ENCODE measurements at regions not wholly inside any gene's neighbourhood (a gene's known extent, or its start where the extent isn't known, plus 50 kb on each side); places are given as distances from the start of the nearest gene placed in this dataset.
"Not testable (repeated sequence)": the region's sequence is repeated elsewhere in the genome, so short reads cannot be mapped to it uniquely, and the experiment has no call there.

DNA sequence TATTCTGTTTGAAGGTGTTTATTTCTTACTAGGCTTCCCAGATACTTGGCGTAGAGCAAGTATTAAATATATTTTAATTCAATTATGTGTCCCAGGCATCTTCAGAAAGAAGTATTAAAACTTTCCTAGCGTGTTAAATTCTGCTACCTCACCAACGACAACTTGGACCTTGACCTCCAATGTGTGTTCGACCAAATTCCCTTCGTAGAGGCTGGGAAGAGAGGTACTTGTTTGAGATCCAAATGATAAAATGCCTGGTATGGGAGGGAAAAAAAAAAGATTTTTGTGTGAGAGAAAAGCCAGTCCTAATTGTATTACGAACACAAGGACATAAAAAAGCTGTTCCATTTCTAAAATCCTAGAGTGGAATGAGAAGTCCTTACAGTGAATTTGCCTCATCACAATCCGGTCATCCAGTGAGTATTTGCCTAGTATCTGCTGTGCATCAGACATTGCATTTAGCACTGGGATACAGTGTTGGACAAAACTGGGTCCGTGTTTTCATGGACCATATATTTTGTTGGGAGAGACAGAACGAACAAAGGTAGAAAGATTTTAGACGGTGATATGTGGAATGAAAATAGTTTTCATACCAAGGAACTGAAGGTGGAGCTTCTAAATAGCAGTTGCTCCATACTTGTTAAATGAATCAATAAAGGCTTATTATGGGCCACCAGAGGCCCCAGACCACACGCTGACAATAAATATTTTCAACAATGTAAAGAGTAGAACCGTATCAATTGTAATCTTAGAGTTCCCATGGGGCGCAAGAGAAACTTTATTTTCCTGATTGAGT, 103.1 kb downstream of the KIF4B start:
- DNase-seq (ENCODE audit: low spot score), result no peak

DNA sequence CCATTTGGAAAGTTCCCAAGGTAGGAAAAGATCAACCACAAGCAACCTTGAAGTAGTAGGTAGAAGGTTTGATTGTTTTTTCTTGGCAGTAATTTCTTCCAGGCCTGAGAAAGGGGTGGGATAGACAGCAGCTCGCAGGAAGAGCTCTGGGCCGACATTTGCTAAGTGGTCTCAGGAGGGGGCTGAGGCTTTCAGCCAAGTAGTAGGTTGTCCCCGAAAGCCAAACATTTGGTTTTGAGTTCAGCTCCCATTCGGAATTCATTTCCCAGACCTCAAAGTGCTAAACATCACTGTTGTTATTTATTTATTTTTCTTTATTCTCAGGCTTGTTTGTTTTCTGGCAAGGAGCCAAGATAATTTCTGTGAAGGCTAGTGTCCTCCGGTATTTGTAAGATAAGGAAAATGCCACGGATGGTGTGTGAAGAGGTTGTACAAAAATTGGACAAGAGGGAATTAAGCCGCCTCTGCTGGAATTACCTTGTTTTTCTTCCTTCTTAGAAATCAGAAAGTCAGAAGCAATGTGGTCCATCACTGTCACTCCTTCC, 112.1 kb downstream of the KIF4B start:
- DNase-seq (ENCODE audit: low spot score), result no peak

DNA sequence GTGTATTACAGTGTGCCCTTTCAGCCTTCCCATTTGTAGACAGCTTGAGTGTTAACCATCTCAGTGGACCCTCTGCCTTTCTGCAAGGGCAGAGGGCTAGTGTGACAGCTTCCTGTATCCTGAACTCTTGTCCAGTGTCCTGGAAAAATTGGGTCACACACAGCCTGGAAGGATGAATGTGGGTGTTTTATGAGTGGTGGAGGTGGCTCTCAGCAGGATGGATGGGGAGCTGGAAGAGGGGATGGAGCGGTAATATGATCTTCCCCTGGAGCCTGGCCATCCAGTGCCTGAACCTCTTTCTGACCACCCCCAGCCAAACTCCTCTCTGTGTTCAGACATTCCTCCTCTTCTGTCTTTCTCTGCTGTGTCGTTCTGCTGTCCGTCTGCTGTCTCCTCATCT, 113.0 kb downstream of the KIF4B start:
- DNase-seq (ENCODE audit: low spot score), result no peak

DNA sequence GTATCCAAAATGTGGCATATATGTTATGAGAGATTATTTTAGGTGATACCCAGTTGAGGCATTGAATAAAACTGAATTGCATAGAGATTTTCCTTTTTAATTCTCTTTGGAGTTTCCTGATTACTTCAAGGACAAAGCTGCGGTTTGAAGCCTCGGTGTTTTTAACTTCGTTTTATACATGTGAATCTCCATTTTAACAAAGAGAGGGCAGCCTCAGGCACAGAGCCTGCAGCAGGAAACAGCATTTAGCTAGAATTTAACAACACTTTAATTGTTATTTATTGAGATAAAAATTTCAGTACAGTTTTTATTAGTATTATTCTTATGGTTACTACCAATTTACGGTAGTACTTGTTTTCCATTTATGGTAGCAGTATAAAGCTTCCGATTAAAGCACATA, 114.0 kb downstream of the KIF4B start:
- no peak for DNase-seq (ENCODE audit: low spot score)

DNA sequence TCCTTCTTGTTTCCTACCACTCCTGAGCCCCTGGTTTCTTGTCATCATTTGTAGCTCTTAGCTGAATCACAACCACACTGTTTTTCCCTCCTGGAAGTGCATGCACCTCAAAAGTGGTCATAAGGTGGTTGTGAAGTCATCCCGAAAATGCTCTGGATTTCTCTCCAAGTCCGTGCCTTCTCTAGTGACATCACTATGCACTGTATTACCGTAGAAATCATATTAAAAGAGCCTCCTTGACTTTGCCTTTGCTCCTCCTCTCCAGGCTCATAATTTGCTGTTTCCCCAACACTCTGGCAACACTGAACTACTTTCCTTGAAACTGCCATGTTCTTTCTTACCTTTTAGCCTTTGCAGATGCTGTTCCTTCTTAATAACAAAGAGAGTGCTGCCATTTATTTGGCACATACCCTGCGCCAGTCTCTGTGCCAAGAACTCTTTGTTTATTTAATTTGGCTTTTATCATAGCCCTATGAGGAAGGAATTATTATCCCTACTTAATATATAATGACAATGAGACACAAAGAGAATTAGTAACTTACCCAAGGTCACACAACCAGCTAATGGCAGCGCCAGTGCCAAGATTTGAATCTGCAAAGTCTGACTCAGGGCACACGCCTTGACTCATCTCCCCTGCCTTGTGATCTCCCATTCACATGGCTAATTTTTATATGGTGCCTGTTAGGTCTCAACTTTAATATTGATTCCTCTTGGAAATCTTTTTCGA, 115.4 kb downstream of the KIF4B start:
- no peak for DNase-seq (ENCODE audit: low spot score)

DNA sequence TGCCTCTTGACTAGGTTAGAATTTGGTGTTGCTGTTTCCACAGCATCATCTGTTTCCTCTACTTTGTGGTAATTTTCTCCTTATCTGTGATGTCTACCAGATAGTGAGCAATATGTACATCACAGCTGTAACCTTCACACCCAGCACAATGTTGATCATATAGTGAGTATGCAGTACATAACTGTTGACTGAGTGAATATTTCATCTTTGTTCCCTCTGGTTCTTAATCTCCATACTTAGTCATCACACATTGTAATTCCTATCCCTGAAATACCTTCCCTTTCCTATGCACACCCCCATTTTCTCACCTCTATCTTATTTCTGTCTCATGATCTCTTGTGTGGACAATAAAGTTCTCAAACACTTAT, 115.9 kb downstream of the KIF4B start:
- DNase-seq (ENCODE audit: low spot score), result no peak

DNA sequence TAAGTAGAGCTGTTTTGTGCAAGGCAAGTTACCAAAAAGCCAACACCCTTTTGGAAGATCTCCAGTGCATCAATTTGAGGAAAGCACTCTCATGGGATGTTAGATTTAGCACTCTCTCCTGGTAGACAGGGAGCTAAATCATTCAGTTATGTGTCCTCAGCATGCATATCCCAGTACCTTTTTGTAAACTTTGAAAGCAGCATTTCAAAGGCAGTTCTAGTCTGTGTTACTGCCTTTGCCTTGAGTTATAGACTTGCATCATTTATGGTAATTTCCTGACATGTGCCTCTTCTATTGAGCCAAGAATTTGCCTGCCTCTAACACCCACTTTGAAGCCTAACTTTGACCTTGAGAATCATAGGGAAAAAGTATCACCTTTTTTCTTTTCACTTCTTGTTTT, 120.6 kb downstream of the KIF4B start:
- no peak for DNase-seq (ENCODE audit: low spot score)

DNA sequence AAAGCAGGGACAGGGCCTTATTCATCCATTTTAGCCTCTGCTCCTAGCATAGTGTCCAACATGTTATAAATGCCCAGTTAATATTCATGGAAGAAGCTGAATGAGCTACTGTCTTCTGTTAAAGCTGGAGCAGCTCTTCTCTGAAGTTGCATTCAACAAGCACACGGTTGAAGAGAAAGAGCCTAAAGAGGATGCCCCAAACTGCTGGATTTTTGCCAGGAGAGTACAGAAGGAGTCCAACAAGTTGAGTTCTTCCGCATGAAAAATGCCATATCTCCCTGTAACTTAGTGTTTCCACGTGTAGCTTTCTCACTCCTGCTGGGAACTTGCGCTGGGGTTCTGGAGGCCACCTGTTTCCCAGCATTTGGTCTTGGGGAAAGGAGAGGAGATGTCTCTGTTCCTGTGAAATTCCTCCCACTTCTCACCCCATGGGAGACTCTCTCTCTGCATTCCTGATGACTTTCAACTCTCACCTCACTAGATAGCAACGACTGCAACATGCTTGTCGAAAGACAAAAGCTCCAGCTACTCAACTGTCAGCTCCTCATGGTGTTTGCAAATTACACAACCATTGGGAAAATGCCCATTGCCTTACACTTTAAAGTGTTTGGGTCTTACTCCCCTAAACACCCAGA, 122.8 kb downstream of the KIF4B start:
- no peak for DNase-seq (ENCODE audit: low spot score)

DNA sequence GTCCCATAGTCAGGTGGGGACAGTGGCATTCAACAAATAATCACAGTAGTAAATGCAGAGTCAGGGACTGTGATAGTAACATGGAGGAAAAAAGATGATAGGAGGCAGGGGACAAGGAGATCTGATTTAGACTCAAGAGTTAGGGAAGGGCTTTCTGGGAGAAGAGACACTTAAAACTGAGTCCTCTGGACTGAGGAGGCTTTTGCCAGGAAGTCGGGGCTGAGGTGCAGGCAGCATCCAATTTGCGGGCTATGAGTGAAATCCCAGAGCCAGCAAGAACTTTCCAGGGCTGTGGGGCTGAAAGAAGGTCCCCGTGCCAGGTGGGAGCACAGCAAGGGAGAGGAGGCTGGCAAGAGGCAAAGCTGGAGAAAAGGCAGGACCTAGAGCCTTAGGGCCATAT, 124.1 kb downstream of the KIF4B start:
- DNase-seq (ENCODE audit: low spot score), result no peak

DNA sequence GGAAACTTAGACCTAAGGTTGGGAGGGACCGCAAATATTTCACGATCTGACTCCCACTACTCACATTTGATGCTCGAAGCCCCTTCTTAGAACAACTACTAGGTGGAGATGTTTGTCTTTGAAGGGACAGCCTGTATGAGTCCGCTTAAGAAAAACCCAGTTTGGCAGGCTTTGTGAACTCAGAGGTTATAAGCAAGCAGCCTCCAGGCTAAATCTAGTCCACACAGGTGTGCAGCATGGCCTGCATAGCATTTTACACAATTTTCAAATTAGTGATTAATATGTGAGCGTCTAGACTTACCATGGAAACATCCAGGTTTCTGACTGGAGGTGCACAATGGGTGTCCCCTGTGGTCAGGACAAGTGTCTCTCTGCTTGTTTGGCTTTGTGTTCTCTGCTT, 127.1 kb downstream of the KIF4B start:
- no peak for DNase-seq (ENCODE audit: low spot score)

DNA sequence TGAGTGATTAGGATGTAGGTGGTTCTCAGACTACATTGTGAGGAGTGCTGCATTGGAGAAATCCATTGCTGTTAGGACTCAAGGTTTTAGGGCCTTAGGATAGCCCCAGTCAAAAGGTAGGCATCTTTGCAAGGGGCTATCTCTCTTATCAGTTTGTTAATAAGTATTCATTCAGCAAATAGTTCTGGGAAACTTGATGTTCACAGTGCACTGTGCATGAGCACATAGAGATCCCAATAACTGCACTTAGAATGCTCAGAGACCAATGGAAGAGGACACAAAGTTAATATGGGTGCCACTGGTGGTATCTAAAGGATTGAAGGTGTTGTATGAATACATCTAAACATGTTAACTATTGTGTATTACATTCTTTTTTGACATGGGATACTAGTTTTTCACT, 131.4 kb downstream of the KIF4B start:
- no peak for DNase-seq (ENCODE audit: low spot score)

DNA sequence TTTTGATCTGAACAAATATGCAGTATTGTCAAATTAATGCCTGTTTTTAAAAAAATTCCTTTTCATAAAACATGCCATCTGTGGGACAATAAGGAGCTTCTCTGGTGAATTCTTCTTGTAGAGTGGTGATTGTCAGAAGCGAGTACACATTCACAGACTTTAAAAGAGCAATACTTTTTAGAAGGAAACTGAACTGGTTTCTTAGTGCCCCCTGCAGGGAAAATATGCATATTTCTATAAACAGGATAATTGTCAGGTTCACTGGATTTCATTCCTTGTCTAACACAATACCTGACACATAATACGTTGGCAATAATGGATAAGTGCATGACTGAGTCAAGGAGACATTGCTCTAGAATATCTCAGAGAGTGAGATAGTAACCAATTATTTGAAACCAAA, 133.7 kb downstream of the KIF4B start:
- DNase-seq (ENCODE audit: low spot score), result no peak

DNA sequence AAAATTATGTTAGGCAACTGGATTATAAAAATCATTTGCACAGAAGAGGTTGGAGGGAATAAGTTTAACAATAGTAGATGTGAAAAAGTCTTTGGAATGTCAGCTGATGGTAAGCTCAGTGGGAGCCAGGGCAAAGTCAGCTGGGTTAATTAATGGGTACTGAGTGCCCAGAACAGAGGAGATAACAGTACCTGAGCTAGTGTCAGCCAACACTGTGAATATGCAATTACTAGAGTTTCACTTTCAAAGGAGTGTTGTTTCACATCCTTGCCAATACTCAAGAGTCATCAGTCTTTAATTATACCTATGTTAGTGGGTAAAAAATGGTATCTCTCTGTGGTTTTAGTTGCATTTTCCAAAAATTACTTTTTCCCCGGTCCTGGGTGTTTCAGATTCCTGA, 135.1 kb downstream of the KIF4B start:
- no peak for DNase-seq (ENCODE audit: low spot score)

DNA sequence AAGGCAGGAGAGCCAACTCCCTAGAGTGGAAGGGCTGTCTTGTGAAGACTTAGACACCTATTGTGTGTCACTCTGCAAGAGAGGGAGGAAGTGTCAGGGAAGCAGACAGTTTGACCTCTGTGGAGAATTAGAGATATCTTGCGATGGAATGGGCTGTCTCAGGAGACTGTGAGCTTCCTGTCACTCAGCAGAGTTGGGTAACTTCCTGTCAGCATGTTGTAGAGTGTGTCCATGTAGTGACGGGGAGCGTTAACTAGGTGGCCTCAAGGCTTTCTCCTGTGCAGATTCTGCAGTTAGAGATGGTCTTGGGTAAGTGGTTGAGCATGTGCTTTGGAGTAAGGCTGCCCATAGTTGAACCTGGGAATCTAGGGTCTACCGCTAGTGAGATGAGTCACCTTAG, 136.5 kb downstream of the KIF4B start:
- no peak for DNase-seq (ENCODE audit: low spot score)

DNA sequence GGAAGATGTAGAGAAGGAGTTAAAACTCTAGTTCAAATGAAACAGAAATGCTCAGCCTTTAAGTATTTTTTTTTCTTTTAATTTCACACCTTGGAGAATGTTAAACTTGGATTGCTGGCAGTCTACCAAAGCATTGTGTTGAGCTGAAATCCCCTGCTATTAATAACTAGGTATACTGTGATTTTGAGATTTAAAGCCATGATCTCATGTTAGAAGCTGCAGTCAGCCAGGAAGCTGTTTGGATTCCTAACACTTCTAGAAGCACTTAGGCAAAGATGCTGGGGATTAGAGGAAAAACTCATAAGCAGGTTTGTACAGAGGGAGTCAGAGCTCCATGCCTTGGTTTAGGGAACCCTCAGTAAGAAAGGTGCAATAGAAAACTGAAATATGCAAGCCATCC, 141.4 kb downstream of the KIF4B start:
- DNase-seq (ENCODE audit: low spot score), result no peak

DNA sequence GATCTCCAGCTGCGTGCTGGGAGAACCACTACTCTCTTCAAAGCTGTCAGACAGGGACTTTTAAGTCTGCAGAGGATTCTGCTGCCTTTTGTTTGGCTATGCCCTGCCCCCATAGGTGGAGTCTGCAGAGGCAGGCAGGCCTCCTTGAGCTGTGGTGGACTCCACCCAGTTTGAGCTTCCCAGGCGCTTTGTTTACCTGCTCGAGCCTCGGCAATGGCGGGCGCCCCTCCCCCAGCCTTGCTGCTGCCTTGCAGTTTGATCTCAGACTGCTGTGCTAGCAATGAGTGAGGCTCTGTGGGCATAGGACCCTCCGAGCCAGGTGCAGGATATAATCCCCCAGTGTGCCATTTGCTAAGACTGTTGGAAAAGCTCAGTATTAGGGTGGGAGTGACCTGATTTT, 149.5 kb downstream of the KIF4B start:
- DNase-seq (ENCODE audit: low spot score), result not testable (repeated sequence)

DNA sequence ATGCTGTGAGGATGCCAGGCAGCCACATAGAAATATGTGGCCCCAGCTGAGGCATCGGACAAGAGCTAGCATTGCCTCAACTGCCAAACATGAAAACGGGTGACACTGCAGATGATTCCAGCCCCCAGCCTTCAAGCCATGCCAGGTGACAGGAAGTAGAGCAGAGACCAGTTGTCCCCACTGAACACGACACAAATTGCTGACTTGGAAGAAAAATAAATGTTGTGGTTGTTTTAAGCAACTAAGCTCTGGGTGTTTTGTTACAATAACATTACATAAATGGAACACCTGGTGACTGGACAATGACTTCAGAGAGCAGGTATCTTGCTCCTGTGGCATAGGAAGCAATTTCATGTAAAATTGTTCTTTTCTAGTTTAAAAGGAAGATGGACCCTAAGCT, 154.2 kb downstream of the KIF4B start:
- DNase-seq (ENCODE audit: low spot score), result no peak

DNA sequence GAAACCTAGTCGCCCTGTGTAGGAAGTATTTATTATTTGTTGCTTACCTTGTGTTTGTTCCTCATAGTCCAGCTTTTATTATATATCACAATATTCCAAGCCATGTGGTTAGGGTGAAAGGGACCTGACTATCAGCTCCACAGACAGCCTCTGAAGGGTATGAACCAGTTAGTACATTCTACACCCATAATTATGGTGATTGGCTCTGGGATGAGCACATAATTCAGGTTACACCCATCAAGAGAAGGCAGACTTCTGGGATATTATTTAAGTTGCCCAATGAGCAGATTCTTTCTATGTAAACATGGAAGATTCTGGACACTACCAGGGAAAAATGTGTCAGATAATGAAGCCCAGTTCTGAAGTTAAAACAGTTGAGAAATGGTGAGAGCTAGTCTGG, 168.0 kb downstream of the KIF4B start:
- no peak for DNase-seq (ENCODE audit: low spot score)

DNA sequence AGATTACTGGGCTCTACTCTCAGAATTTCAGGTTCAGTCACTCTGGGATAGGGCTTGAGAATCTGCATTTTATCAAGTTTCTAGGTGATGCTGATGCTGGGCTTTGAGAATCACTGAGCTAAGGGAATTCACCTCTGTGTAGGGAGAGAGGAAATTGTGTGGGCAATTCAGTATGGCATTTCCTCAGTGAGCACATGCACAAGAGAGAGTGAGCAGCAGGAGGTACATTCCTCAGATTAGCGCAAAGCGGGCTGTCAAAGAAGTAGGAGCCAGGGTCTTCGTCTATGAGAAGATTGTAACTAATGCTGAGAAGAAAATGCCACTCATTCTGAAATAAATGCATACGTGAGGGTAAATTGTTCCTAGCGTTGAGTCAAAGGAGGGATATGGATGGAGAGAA, 175.9 kb downstream of the KIF4B start:
- DNase-seq (ENCODE audit: low spot score), result no peak

DNA sequence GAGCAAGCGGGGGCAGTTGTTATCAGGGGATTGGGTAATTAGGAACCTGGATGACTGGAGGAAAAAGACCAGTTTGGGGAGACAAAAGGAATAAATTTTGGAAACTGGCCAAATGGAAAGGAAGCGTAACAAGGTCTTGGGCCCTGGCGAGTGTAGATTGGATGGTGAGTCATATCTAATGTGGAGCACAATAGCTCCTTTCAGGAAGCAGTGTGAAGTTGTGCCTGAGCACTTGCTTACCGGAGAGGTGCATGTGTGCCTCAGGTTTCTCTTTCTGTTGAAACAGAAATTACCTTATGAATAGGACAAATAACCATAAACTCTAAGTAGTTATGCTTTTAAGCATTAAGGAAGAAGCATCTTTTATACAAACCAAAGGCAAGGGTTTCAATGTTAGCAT, 176.4 kb downstream of the KIF4B start:
- no peak for DNase-seq (ENCODE audit: low spot score)

DNA sequence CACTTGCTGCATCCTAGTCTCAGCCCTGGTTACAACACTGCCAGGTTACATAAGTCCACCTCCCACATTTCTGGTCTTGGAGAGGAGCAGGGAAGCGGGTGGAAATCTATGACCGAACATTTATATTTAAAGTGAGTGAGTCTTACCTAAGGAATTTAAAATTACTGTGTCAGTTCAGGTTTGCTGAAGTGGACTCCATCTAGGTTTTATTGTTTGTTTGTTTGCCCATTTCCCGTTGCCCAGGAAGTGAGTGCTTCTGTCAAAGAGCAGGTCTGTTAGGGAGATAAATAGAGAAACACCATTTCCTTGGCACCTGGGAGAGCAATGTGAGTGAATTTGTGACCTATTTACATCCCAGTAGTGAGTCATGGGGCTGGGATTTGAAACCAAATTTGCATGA, 179.5 kb downstream of the KIF4B start:
- no peak for DNase-seq (ENCODE audit: low spot score)

DNA sequence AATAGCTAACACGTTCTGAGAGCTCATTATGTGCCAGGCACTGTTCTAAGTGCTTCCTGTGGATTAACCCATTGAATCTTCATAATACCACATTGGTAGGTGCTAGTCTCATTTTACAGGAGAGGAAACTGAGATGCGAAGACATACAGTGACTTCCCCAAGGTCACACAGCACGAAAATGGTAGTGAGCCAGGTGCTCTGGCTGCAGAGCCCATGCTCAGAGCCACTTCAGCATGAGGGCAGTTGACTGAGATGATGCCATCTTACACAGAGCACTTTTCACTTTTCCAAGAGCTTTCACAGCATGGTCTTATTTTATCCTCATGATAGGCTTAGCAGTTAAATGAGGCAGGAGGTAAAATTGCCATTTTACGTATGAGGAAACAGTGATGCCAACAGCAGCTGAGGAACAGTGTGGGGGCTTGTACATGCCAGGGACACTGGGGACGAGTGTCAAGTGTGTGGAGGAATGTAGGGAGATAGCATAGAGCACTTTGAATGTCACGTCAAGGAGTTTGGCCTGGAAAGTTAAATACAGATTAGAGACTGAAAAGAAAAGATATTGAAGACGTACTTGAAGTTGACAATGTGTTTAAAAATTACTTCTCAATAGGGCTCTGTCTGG, 180.0 kb downstream of the KIF4B start:
- no peak for DNase-seq (ENCODE audit: low spot score)

DNA sequence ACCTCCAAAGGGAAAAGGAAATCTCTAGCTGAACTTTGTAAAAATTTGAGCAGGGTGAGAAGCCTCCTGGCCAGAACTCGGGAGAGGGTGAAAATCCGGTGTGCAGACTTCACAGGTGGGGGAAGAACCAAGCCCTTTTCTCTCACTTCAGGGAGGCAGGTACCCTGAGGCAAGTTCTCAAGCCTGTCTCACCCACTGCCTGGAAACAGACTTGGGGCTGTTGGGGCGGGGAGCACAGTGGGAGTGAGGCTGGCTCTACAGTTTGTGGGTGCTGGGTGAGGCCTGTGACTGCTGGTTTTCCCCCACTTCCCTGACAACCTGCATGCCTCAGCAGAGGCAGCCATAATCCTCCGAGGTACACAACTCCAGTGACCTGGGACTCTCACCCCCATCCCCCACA, 187.1 kb downstream of the KIF4B start:
- DNase-seq (ENCODE audit: low spot score), result no peak

Measured in CD4-positive, alpha-beta T cell treated with Interleukin-6 at 100 ng/mL for 8 hours (primary cell).